ENCODE measurements at regions not wholly inside any gene's neighbourhood (a gene's known extent, or its start where the extent isn't known, plus 50 kb on each side); places are given as distances from the start of the nearest gene placed in this dataset.

- H3K9me1 ChIP-seq (ENCODE audit: control insufficient read depth, extremely low read depth, insufficient read depth, low read length), result no peaks in the 10 kb centered on the region
- H3K4me1 ChIP-seq (ENCODE audit: control insufficient read depth, extremely low read depth, insufficient read depth, low read length), result peaks cover 16% of the 10 kb centered on the region
- FAIRE-seq, result no peak
- no peaks in the 10 kb centered on the region for H3K9me3 ChIP-seq (ENCODE audit: control insufficient read depth, low read depth, low read length)
- no peaks in the 10 kb centered on the region for H3K27me3 ChIP-seq (ENCODE audit: control insufficient read depth, extremely low read depth, insufficient read depth, low read length)
- no peak overlapping the region for H3K27ac ChIP-seq (ENCODE audit: control insufficient read depth, insufficient read depth, low read length)
- H3K79me2 ChIP-seq (ENCODE audit: control insufficient read depth, insufficient read depth, low read length), result no peaks in the 10 kb centered on the region
- no peak overlapping the region for H3K9ac ChIP-seq (ENCODE audit: control insufficient read depth, extremely low read depth, insufficient read depth, low read length)
- H3K36me3 ChIP-seq (ENCODE audit: control insufficient read depth in 2 of 2, extremely low read depth in 1 of 2, insufficient read depth in 2 of 2, low read length in 2 of 2), result no peaks in the 10 kb centered on the region
- DNase-seq (ENCODE audit: low read depth, low spot score), result no peak
- no peaks in the 10 kb centered on the region for H4K20me1 ChIP-seq (ENCODE audit: control insufficient read depth, extremely low read depth, insufficient read depth, low read length)
- H2AFZ ChIP-seq (ENCODE audit: control insufficient read depth, low read length), result no peak overlapping the region
- no peak overlapping the region for H3K4me2 ChIP-seq (ENCODE audit: control insufficient read depth, extremely low read depth, insufficient read depth, low read depth, low read length)
- TF ChIP-seq EZH2 (IDR thresholded peaks at IDR 0.05; ENCODE audit: low read length), result no peak
- TF ChIP-seq, protein P1, sequence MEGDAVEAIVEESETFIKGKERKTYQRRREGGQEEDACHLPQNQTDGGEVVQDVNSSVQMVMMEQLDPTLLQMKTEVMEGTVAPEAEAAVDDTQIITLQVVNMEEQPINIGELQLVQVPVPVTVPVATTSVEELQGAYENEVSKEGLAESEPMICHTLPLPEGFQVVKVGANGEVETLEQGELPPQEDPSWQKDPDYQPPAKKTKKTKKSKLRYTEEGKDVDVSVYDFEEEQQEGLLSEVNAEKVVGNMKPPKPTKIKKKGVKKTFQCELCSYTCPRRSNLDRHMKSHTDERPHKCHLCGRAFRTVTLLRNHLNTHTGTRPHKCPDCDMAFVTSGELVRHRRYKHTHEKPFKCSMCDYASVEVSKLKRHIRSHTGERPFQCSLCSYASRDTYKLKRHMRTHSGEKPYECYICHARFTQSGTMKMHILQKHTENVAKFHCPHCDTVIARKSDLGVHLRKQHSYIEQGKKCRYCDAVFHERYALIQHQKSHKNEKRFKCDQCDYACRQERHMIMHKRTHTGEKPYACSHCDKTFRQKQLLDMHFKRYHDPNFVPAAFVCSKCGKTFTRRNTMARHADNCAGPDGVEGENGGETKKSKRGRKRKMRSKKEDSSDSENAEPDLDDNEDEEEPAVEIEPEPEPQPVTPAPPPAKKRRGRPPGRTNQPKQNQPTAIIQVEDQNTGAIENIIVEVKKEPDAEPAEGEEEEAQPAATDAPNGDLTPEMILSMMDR (optimal IDR thresholded peaks at IDR 0.05 in 1 of 3, IDR thresholded peaks at IDR 0.05 in 1 of 3, conservative IDR thresholded peaks at IDR 0.05 in 1 of 3; ENCODE audit: extremely low read depth in 1 of 3, insufficient read depth in 2 of 3, low read length in 3 of 3), result no peak
- H3K4me3 ChIP-seq (ENCODE audit: control insufficient read depth in 2 of 3, extremely low read depth in 1 of 3, insufficient read depth in 2 of 3, low read depth in 1 of 3, low read length in 3 of 3), result no peak overlapping the region
- dilution Hi-C loops (cut with MboI; ENCODE audit: extremely low pct_ligation_motif_present, low sequenced_read_pairs), result no loop called here
Measured at GRCh38 chr13:40336228-40337221, 329.9 kb downstream of the FOXO1 start.

DNA sequence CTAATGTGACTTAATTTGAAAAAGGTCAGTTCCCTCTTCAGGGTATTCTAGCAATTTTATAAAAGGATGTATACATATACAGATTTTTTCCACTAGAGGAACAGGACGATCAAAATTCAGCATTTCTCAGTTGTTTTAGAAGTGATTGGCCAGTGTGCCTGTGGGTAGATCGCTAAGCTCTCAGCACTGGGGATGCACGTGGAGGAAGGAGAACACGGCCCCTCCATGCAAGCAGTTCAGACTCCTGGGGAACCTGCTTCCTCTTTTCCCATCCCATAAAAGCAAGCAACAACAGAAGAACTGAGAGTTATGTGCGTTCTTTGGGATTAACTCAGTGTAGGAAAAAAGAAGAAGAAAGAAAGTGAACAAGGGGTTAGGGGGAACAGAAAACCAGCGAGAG lies 328.8 kb downstream of the FOXO1 start:
- DNase-seq (ENCODE audit: low read depth, low spot score) (no peak), FAIRE-seq (no peak)
- H3K36me3 ChIP-seq (ENCODE audit: control insufficient read depth in 2 of 2, extremely low read depth in 1 of 2, insufficient read depth in 2 of 2, low read length in 2 of 2), result no peaks in the 10 kb centered on the region
- no peaks in the 10 kb centered on the region for H4K20me1 ChIP-seq (ENCODE audit: control insufficient read depth, extremely low read depth, insufficient read depth, low read length)
- no peaks in the 10 kb centered on the region for H3K9me1 ChIP-seq (ENCODE audit: control insufficient read depth, extremely low read depth, insufficient read depth, low read length)
- TF ChIP-seq EZH2 (IDR thresholded peaks at IDR 0.05; ENCODE audit: low read length), result no peak
- TF ChIP-seq, protein P1 (optimal IDR thresholded peaks at IDR 0.05 in 1 of 3, IDR thresholded peaks at IDR 0.05 in 1 of 3, conservative IDR thresholded peaks at IDR 0.05 in 1 of 3; ENCODE audit: extremely low read depth in 1 of 3, insufficient read depth in 2 of 3, low read length in 3 of 3), result no peak
- no peak overlapping the region for H3K27ac ChIP-seq (ENCODE audit: control insufficient read depth, insufficient read depth, low read length)
- no peak overlapping the region for H3K4me2 ChIP-seq (ENCODE audit: control insufficient read depth, extremely low read depth, insufficient read depth, low read depth, low read length)
- H3K4me3 ChIP-seq (ENCODE audit: control insufficient read depth in 2 of 3, extremely low read depth in 1 of 3, insufficient read depth in 2 of 3, low read depth in 1 of 3, low read length in 3 of 3), result no peak overlapping the region
- H3K9ac ChIP-seq (ENCODE audit: control insufficient read depth, extremely low read depth, insufficient read depth, low read length), result no peak overlapping the region
- dilution Hi-C loops (cut with MboI; ENCODE audit: extremely low pct_ligation_motif_present, low sequenced_read_pairs), result no loop called here
- no peak overlapping the region for H2AFZ ChIP-seq (ENCODE audit: control insufficient read depth, low read length)
- H3K79me2 ChIP-seq (ENCODE audit: control insufficient read depth, insufficient read depth, low read length), result no peaks in the 10 kb centered on the region
- H3K9me3 ChIP-seq (ENCODE audit: control insufficient read depth, low read depth, low read length), result no peaks in the 10 kb centered on the region
- H3K4me1 ChIP-seq (ENCODE audit: control insufficient read depth, extremely low read depth, insufficient read depth, low read length), result peaks cover 11% of the 10 kb centered on the region
- H3K27me3 ChIP-seq (ENCODE audit: control insufficient read depth, extremely low read depth, insufficient read depth, low read length), result no peaks in the 10 kb centered on the region

Measured in keratinocyte (primary cell).